ENCODE measurements at regions not wholly inside any gene's neighbourhood (a gene's known extent, or its start where the extent isn't known, plus 50 kb on each side); places are given as distances from the start of the nearest gene placed in this dataset.

DNA sequence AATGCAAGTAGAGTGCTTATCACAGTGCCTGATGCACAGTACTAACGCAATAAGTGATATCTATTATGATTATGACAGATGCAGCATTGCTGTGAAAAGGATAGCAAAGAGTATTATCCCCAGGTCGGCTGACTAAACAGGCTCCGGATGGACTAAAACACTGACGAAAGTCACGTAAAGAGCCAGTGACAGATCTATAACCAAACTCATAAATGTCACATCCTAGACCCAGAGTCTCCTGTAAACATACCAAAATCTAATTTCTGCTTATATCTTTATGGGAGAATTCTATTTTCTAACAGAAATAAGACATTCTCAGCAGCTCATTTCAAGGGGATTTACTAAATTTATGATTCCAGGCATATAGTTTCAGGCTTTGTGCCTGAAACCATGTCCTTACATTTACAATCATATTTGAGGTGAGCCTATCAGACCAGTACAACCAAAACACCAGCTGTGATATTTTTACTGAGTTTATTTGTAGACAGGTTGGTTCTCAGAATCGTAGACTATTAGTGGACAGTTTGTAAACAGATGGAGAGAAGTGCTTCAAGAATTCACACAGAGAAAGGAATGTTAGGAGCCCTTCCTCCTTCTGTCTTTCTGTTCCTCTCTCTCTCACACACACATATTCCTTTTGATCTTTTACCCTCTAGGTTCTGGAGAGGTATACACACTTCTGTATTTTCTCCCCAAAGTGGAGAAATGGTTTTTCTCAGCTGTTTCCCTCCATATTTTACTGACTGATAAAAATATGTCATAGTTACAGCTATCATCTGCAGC lies 52.4 kb upstream of the WDR26 start:
- no peaks in the 10 kb centered on the region for H3K27me3 ChIP-seq
- no peaks in the 10 kb centered on the region for H3K36me3 ChIP-seq
- TF ChIP-seq POLR2AphosphoS5 (IDR thresholded peaks at IDR 0.05) (no peak), POLR2A (IDR thresholded peaks at IDR 0.05) (no peak)
- TF ChIP-seq, protein P1, sequence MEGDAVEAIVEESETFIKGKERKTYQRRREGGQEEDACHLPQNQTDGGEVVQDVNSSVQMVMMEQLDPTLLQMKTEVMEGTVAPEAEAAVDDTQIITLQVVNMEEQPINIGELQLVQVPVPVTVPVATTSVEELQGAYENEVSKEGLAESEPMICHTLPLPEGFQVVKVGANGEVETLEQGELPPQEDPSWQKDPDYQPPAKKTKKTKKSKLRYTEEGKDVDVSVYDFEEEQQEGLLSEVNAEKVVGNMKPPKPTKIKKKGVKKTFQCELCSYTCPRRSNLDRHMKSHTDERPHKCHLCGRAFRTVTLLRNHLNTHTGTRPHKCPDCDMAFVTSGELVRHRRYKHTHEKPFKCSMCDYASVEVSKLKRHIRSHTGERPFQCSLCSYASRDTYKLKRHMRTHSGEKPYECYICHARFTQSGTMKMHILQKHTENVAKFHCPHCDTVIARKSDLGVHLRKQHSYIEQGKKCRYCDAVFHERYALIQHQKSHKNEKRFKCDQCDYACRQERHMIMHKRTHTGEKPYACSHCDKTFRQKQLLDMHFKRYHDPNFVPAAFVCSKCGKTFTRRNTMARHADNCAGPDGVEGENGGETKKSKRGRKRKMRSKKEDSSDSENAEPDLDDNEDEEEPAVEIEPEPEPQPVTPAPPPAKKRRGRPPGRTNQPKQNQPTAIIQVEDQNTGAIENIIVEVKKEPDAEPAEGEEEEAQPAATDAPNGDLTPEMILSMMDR (IDR thresholded peaks at IDR 0.05), result no peak
- H3K4me3 ChIP-seq, result no peak overlapping the region
- H3K4me1 ChIP-seq, result no peaks in the 10 kb centered on the region
- no peaks in the 10 kb centered on the region for H3K9me3 ChIP-seq
- H3K27ac ChIP-seq, result no peak overlapping the region
- no peak for DNase-seq (ENCODE audit: low spot score in 2 of 2)
- intact Hi-C loops (cut with DNase I; ENCODE audit: low total_unique reads), result no loop called here

DNA sequence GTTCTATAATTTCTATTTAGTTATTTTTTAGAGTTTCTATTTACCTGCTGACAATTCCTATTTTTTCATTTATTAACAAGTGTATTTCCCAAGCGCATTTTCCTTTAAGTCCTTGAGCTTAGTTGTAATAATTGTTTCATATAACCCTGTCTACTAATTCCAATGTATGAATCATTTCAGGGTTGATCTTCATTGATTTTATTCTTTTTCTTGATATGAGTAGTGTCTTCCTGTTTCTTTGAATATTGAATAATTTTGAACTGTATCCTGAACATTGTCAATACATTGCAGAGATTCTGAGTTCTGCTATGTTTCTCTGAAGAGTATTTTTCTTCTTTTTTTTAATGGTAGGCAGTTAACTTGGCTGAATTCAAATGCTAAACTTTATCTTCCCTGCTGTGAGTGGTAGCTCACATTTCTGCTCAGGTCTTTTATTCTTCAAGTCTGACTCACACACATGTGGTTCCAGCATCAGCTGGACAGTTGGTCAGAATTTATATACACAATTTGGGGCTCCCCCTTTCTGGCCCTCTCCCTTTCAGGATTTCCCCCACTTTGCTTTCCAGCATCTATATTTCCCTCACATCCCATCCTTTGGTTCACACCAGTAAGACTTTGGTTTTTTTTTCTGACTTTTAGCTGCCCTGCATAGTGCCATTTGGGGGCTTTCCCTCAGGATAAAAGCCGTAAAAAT lies 54.4 kb upstream of the WDR26 start:
- no peak for TF ChIP-seq POLR2A (IDR thresholded peaks at IDR 0.05)
- no peak for TF ChIP-seq POLR2AphosphoS5 (IDR thresholded peaks at IDR 0.05)
- TF ChIP-seq, protein P1 (IDR thresholded peaks at IDR 0.05), result no peak
- H3K27me3 ChIP-seq, result no peaks in the 10 kb centered on the region
- no peaks in the 10 kb centered on the region for H3K9me3 ChIP-seq
- DNase-seq (ENCODE audit: low spot score in 2 of 2), result no peak
- H3K27ac ChIP-seq, result no peak overlapping the region
- H3K4me1 ChIP-seq, result no peaks in the 10 kb centered on the region
- intact Hi-C loops (cut with DNase I; ENCODE audit: low total_unique reads), result no loop called here
- no peak overlapping the region for H3K4me3 ChIP-seq
- no peaks in the 10 kb centered on the region for H3K36me3 ChIP-seq

DNA sequence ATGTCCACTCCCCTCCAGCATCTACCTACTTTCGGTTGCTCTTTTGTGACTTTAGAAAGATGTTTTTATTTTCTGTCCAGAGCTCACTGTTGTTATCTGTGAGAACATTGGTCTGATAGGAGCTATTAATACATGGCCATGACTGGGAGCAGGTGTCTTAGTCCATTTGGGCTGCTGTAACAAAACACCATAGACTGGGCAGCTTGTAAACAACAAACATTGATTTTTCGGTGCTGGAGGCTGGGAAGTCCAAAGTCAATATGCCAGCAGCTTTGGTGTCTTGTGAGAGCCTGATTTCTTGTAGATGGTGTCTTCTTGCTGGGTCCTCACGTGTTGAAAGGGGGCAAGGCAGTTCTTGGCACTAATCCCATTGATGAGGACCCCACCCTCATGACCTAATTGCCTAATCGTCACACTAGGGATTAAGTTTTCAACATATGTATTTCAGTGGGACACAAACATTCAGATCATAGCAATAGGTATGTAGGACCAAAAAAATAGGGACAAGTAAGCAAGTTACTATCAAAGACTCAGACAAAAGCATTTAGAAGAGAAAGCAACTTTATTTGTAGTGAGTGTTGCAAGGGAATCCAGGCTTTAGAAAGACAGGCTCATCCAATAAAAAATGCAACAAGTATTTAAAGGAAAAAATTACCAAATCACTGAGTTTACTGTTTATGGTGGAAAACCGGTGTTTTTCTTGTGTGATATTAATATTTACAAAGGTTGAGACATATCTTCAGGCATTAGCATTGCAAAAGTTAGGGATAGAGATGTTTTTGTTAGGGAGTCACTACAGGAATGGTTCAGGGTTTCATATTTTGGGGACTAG lies 55.2 kb upstream of the WDR26 start:
- intact Hi-C loops (cut with DNase I; ENCODE audit: low total_unique reads), result no loop called here
- H3K36me3 ChIP-seq, result no peaks in the 10 kb centered on the region
- DNase-seq (ENCODE audit: low spot score in 2 of 2), result no peak
- no peak overlapping the region for H3K4me3 ChIP-seq
- H3K27ac ChIP-seq, result no peak overlapping the region
- no peak for TF ChIP-seq POLR2AphosphoS5 (IDR thresholded peaks at IDR 0.05)
- TF ChIP-seq, protein P1 (IDR thresholded peaks at IDR 0.05), result no peak
- TF ChIP-seq POLR2A (IDR thresholded peaks at IDR 0.05), result no peak
- H3K27me3 ChIP-seq, result no peaks in the 10 kb centered on the region
- no peaks in the 10 kb centered on the region for H3K4me1 ChIP-seq
- no peaks in the 10 kb centered on the region for H3K9me3 ChIP-seq

DNA sequence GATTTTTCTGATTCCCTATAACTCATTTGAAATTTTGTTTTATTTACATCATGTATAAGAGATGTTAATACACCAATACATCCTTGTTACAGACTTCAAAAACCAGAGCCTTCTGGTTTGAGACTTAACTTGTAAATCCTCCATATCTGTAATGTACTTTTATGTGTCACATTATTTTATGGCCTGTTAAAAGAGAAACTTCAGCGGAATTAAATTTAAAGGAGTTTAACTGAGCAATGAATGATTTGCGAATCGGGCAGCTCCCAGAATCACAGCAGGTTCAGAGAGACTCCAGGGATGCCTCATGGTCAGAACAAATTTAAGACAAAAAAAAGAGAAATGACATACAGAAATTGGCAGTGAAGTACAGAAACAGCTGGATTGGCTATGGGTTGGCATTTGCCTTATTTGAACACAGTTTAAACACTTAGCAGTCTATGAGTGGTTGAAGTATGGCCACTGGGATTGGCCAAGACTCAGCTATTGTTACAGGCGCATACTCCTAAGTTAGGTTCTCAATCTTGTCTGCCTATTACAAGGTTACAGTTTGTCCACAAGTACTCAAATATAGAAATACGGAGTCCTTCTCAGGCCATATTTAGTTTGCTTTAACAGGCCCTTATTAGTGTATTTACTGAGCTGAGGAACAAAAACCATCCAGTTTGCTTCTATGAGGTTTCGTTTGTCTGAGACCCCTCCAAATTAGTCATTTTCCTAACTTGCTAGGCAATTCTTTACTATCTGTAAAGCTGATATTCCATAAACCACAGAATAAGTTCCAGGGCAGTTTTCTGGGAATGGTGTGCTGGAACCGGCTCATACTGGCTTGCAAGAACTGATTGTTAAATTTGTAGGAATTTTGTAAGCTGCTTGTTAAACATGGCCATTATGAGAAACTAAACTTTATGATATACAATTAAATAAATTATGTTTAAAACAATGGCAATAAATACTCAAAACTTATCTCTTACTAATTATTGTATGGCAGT lies 56.2 kb upstream of the WDR26 start:
- Histone ChIP-seq H3K27me3 (no peaks in the 10 kb centered on the region), H3K9me3 (no peaks in the 10 kb centered on the region), H3K4me1 (no peaks in the 10 kb centered on the region), H3K36me3 (no peaks in the 10 kb centered on the region), H3K27ac (no peak overlapping the region), H3K4me3 (no peak overlapping the region)
- TF ChIP-seq, protein P1 (IDR thresholded peaks at IDR 0.05), result no peak
- no peak for TF ChIP-seq POLR2AphosphoS5 (IDR thresholded peaks at IDR 0.05)
- no peak for TF ChIP-seq POLR2A (IDR thresholded peaks at IDR 0.05)
- no peak for DNase-seq (ENCODE audit: low spot score in 2 of 2)
- intact Hi-C loops (cut with DNase I; ENCODE audit: low total_unique reads), result no loop called here
